ENCODE measurements at regions not wholly inside any gene's neighbourhood (a gene's known extent, or its start where the extent isn't known, plus 50 kb on each side); places are given as distances from the start of the nearest gene placed in this dataset.

- ATAC-seq, result peak in 2 of 4 donors; percentile 28
- Histone ChIP-seq H3K27me3 (no peaks in the 10 kb centered on the region), H3K4me1 (no peaks in the 10 kb centered on the region), H3K27ac (no peak overlapping the region), H3K4me3 (no peak overlapping the region), H3K36me3 (no peaks in the 10 kb centered on the region), H3K9me3 (no peaks in the 10 kb centered on the region)
- no peak for DNase-seq
- TF ChIP-seq, protein P1, sequence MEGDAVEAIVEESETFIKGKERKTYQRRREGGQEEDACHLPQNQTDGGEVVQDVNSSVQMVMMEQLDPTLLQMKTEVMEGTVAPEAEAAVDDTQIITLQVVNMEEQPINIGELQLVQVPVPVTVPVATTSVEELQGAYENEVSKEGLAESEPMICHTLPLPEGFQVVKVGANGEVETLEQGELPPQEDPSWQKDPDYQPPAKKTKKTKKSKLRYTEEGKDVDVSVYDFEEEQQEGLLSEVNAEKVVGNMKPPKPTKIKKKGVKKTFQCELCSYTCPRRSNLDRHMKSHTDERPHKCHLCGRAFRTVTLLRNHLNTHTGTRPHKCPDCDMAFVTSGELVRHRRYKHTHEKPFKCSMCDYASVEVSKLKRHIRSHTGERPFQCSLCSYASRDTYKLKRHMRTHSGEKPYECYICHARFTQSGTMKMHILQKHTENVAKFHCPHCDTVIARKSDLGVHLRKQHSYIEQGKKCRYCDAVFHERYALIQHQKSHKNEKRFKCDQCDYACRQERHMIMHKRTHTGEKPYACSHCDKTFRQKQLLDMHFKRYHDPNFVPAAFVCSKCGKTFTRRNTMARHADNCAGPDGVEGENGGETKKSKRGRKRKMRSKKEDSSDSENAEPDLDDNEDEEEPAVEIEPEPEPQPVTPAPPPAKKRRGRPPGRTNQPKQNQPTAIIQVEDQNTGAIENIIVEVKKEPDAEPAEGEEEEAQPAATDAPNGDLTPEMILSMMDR (IDR thresholded peaks at IDR 0.05), result no peak
- no peak for TF ChIP-seq POLR2A (IDR thresholded peaks at IDR 0.05)
- WGBS (ENCODE audit: insufficient coverage, low coverage, low lambda C conversion rate, missing lambda C conversion rate), result 72% methylated on average over 7 of the region's 9 CpGs
- intact Hi-C loops (cut with DNase I), result no loop called here
Observed at GRCh38 chr2:101558740-101559525, 84.0 kb upstream of the RFX8 start.

DNA sequence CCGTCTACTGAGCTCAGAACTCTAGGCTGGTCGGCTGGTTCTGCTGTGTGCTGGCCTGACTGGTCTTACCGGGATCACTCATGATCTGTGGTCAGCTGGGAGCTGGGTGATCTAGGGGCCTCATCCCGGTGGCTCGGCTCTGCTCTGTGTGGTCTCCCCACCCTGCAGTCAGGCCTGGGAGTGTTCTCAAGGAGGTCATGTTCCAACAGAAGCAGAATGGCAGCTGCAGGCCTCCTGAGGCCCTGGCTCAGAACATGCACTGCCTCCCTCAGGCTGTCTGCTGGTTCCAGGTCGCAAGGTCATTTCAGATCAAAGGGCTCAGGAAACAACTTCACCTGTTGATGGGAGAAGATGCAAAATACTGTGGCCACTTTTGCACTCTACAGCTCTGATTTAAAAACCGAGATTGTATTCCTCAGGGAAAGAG, 81.1 kb upstream of the RFX8 start:
- Histone ChIP-seq H3K36me3 (no peaks in the 10 kb centered on the region), H3K4me3 (no peak overlapping the region), H3K9me3 (no peaks in the 10 kb centered on the region), H3K27ac (no peak overlapping the region), H3K27me3 (no peaks in the 10 kb centered on the region), H3K4me1 (no peaks in the 10 kb centered on the region)
- intact Hi-C loops (cut with DNase I), result no loop called here
- WGBS (ENCODE audit: insufficient coverage, low coverage, low lambda C conversion rate, missing lambda C conversion rate), result 51% methylated on average over 4 of the region's 7 CpGs
- DNase-seq (no peak), ATAC-seq (peak in 1 of 4 donors; percentile 27)
- TF ChIP-seq POLR2A (IDR thresholded peaks at IDR 0.05), result no peak
- TF ChIP-seq, protein P1 (IDR thresholded peaks at IDR 0.05), result no peak

GRCh38 chr2:101551336-101551888, 76.5 kb upstream of the RFX8 start:
- intact Hi-C loops (cut with DNase I), result no loop called here
- Histone ChIP-seq H3K27ac (no peak overlapping the region), H3K9me3 (no peaks in the 10 kb centered on the region), H3K36me3 (no peaks in the 10 kb centered on the region), H3K4me3 (no peak overlapping the region), H3K4me1 (no peaks in the 10 kb centered on the region), H3K27me3 (no peaks in the 10 kb centered on the region)
- TF ChIP-seq, protein P1 (IDR thresholded peaks at IDR 0.05), result no peak
- no peak for TF ChIP-seq POLR2A (IDR thresholded peaks at IDR 0.05)
- 54% methylated on average over 5 of the region's 5 CpGs for WGBS (ENCODE audit: insufficient coverage, low coverage, low lambda C conversion rate, missing lambda C conversion rate)
- ATAC-seq, result no peak
- DNase-seq, result no peak

- no peaks in the 10 kb centered on the region for H3K36me3 ChIP-seq
- intact Hi-C loops (cut with DNase I), result no loop called here
- ATAC-seq, result no peak
- no peaks in the 10 kb centered on the region for H3K4me1 ChIP-seq
- no peak for DNase-seq
- H3K27ac ChIP-seq, result no peak overlapping the region
- no peaks in the 10 kb centered on the region for H3K9me3 ChIP-seq
- no peak overlapping the region for H3K4me3 ChIP-seq
- TF ChIP-seq POLR2A (IDR thresholded peaks at IDR 0.05), result no peak
- H3K27me3 ChIP-seq, result no peaks in the 10 kb centered on the region
- WGBS (ENCODE audit: insufficient coverage, low coverage, low lambda C conversion rate, missing lambda C conversion rate), result 86% methylated on average over 3 of the region's 3 CpGs
Observed at GRCh38 chr2:101550555-101550954, 75.6 kb upstream of the RFX8 start.

GRCh38 chr2:101549371-101549770, 74.5 kb upstream of the RFX8 start:
- TF ChIP-seq, protein P1 (IDR thresholded peaks at IDR 0.05), result no peak
- no peak for TF ChIP-seq POLR2A (IDR thresholded peaks at IDR 0.05)
- intact Hi-C loops (cut with DNase I), result no loop called here
- ATAC-seq, result no peak
- DNase-seq, result no peak
- 50% methylated on average over 1 of the region's 1 CpG for WGBS (ENCODE audit: insufficient coverage, low coverage, low lambda C conversion rate, missing lambda C conversion rate)
- Histone ChIP-seq H3K36me3 (no peaks in the 10 kb centered on the region), H3K4me1 (no peaks in the 10 kb centered on the region), H3K27ac (no peak overlapping the region), H3K27me3 (no peaks in the 10 kb centered on the region), H3K9me3 (no peaks in the 10 kb centered on the region), H3K4me3 (no peak overlapping the region)
